OCI-LY7 (cell line): ENCODE measurements at regions not wholly inside any gene's neighbourhood (a gene's known extent, or its start where the extent isn't known, plus 50 kb on each side); places are given as distances from the start of the nearest gene placed in this dataset.

Experiments
- CTCF ChIP-seq: fragments of 200-600 bp; sonication (generic); conservative IDR thresholded peaks from 2 replicates; pipeline ENCODE4 v1.5.1; 2014; ENCODE audit warnings: mild to moderate bottlenecking, antibody characterized with exemption, low read length, moderate library complexity, mixed read lengths
- EZH2phosphoT487 ChIP-seq: fragments of 200-600 bp; sonication (generic); IDR thresholded peaks from 2 replicates; pipeline ENCODE4 v1.6.1; 2018; ENCODE audit warnings: low read depth, borderline replicate concordance, mild to moderate bottlenecking, mixed run types, antibody characterized with exemption, low read length, moderate library complexity, mixed read lengths

- no peak for TF ChIP-seq CTCF
- TF ChIP-seq EZH2phosphoT487: no peak
These were observed 584.4 kb upstream of the AADAT start for GRCh38 chr4:170674176-170674575.
